Osteocyte (in vitro differentiated cells): ENCODE measurements at regions not wholly inside any gene's neighbourhood (a gene's known extent, or its start where the extent isn't known, plus 50 kb on each side); places are given as distances from the start of the nearest gene placed in this dataset.

ENCODE experiments used
- DNase-seq: peaks from one replicate; pipeline ENCODE4 v3.0.0; 2021; ENCODE audit warnings: mixed read lengths; ENCODE audit not compliant: unreplicated experiment; ENCODE audit errors: extremely low spot score
- H3K27ac Mint-ChIP-seq: one replicate; pipeline ENCODE4 v1.8.0; 2021; ENCODE audit warnings: mild to moderate bottlenecking, mixed read lengths; ENCODE audit not compliant: unreplicated experiment
- H3K27me3 Mint-ChIP-seq: one replicate; pipeline ENCODE4 v1.8.0; 2021; ENCODE audit warnings: mixed read lengths; ENCODE audit not compliant: unreplicated experiment
- H3K36me3 Mint-ChIP-seq: one replicate; pipeline ENCODE4 v1.8.0; 2021; ENCODE audit warnings: mixed read lengths; ENCODE audit not compliant: unreplicated experiment
- H3K4me1 Mint-ChIP-seq: one replicate; pipeline ENCODE4 v1.8.0; 2021; ENCODE audit warnings: mixed read lengths; ENCODE audit not compliant: unreplicated experiment
- H3K4me3 Mint-ChIP-seq: one replicate; pipeline ENCODE4 v1.8.0; 2021; ENCODE audit warnings: mild to moderate bottlenecking, moderate library complexity, mixed read lengths; ENCODE audit not compliant: unreplicated experiment
- H3K9me3 Mint-ChIP-seq: one replicate; pipeline ENCODE4 v1.8.0; 2021; ENCODE audit warnings: mixed read lengths; ENCODE audit not compliant: unreplicated experiment
- CTCF ChIP-seq: fragments of 200-600 bp; sonication (generic); IDR thresholded peaks from 2 replicates; pipeline ENCODE4 v1.5.0; 2021; ENCODE audit warnings: antibody characterized with exemption, mild to moderate bottlenecking, moderate library complexity

- no peaks in the 10 kb centered on the region for H3K36me3 Mint-ChIP-seq
- DNase-seq = no peak
- H3K4me1 Mint-ChIP-seq = no peaks in the 10 kb centered on the region
- no peak overlapping the region for H3K4me3 Mint-ChIP-seq
- H3K9me3 Mint-ChIP-seq = peaks cover 16% of the 10 kb centered on the region
- no peak overlapping the region for H3K27ac Mint-ChIP-seq
- TF ChIP-seq CTCF = no peak
- peaks cover 46% of the 10 kb centered on the region for H3K27me3 Mint-ChIP-seq
These were observed 240.4 kb downstream of the RPLP1 start for GRCh38 chr15:69693059-69693458.

- H3K4me3 Mint-ChIP-seq = no peak overlapping the region
- no peak for TF ChIP-seq CTCF
- H3K27me3 Mint-ChIP-seq = peaks cover 39% of the 10 kb centered on the region
- no peaks in the 10 kb centered on the region for H3K9me3 Mint-ChIP-seq
- no peaks in the 10 kb centered on the region for H3K4me1 Mint-ChIP-seq
- H3K27ac Mint-ChIP-seq = no peak overlapping the region
- no peak for DNase-seq
- no peaks in the 10 kb centered on the region for H3K36me3 Mint-ChIP-seq
These were observed 244.3 kb downstream of the RPLP1 start for GRCh38 chr15:69696946-69697345.

GRCh38 chr15:69697916-69698315 is 245.3 kb downstream of the RPLP1 start:
- H3K36me3 Mint-ChIP-seq = no peaks in the 10 kb centered on the region
- H3K9me3 Mint-ChIP-seq = no peaks in the 10 kb centered on the region
- peaks cover 29% of the 10 kb centered on the region for H3K27me3 Mint-ChIP-seq
- TF ChIP-seq CTCF = no peak
- DNase-seq = no peak
- no peak overlapping the region for H3K4me3 Mint-ChIP-seq
- H3K27ac Mint-ChIP-seq = no peak overlapping the region
- no peaks in the 10 kb centered on the region for H3K4me1 Mint-ChIP-seq

GRCh38 chr15:69699096-69699495 is 246.5 kb downstream of the RPLP1 start:
- no peak for TF ChIP-seq CTCF

GRCh38 chr15:69700380-69700779 is 247.8 kb downstream of the RPLP1 start:
- peaks cover 13% of the 10 kb centered on the region for H3K27me3 Mint-ChIP-seq
- H3K36me3 Mint-ChIP-seq = no peaks in the 10 kb centered on the region
- H3K4me3 Mint-ChIP-seq = no peak overlapping the region
- no peaks in the 10 kb centered on the region for H3K9me3 Mint-ChIP-seq
- TF ChIP-seq CTCF = no peak
- no peak for DNase-seq
- H3K27ac Mint-ChIP-seq = no peak overlapping the region
- peaks cover 7% of the 10 kb centered on the region for H3K4me1 Mint-ChIP-seq

More at GRCh38 chr15:69699096-69699495, 246.5 kb downstream of the RPLP1 start:
- H3K4me1 Mint-ChIP-seq = no peaks in the 10 kb centered on the region
- no peak for DNase-seq
- no peak overlapping the region for H3K27ac Mint-ChIP-seq
- H3K27me3 Mint-ChIP-seq = peaks cover 17% of the 10 kb centered on the region
- no peaks in the 10 kb centered on the region for H3K36me3 Mint-ChIP-seq
- no peak overlapping the region for H3K4me3 Mint-ChIP-seq
- H3K9me3 Mint-ChIP-seq = no peaks in the 10 kb centered on the region
